ENCODE measurements at regions not wholly inside any gene's neighbourhood (a gene's known extent, or its start where the extent isn't known, plus 50 kb on each side); places are given as distances from the start of the nearest gene placed in this dataset.

DNA sequence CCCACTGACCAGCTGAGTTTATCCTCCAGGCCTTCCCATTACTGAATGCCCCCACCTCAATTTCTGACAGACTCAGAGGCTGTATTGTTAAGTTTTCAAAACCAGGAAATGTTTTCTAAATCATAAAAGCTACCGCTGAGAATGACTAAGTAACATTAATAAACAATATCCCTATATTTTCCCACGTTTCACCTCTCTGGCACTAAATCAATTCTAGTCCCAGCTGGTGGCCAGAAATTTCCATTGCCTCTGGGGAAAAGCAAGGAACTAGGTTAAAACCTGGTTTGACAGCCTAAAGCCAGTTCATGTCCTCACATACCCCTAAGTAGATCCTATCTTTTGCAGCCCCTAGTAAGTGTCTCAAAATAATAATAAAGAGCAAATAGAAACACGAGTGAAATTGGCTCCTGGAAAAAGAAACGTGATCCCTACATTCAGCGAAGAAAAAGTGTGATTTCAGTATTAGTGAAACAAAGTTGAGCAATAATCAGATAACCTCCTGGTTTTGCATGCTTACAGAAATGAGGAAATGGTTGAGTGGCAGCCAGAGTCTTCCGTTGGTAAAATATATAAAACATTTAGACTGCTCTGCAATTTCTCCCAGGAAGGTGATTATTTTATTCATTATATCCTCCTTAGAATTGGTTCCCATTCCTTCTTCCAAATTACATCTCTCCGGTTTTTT, 110.9 kb downstream of the ESM1 start:
- DNase-seq (ENCODE audit: extremely low read depth, low read depth), result no peak

DNA sequence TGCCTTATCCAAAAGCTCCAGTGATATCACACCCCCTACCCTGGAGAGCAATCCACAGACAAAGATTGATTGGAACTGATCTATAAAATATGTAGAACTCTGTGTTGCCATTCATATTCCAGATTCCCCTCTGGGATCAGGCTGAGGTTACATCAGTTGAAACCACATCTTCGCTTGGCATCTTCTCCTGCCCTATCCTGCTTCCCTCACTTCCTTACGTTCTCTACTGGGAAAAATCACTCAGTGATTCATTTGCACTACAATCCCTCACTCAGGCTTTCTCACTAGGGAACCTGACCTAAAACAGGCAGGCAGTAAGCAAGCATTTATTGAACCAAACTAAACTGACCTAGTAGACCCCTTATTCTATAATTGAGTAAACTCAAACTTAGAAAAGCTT, 111.7 kb downstream of the ESM1 start:
- TF ChIP-seq, protein P1, sequence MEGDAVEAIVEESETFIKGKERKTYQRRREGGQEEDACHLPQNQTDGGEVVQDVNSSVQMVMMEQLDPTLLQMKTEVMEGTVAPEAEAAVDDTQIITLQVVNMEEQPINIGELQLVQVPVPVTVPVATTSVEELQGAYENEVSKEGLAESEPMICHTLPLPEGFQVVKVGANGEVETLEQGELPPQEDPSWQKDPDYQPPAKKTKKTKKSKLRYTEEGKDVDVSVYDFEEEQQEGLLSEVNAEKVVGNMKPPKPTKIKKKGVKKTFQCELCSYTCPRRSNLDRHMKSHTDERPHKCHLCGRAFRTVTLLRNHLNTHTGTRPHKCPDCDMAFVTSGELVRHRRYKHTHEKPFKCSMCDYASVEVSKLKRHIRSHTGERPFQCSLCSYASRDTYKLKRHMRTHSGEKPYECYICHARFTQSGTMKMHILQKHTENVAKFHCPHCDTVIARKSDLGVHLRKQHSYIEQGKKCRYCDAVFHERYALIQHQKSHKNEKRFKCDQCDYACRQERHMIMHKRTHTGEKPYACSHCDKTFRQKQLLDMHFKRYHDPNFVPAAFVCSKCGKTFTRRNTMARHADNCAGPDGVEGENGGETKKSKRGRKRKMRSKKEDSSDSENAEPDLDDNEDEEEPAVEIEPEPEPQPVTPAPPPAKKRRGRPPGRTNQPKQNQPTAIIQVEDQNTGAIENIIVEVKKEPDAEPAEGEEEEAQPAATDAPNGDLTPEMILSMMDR (IDR thresholded peaks at IDR 0.05; ENCODE audit: low read depth, low read length), result no peak
- DNase-seq (ENCODE audit: extremely low read depth, low read depth), result no peak

More for the DNA sequence above, 110.9 kb downstream of the ESM1 start:
- TF ChIP-seq, protein P1 (IDR thresholded peaks at IDR 0.05; ENCODE audit: low read depth, low read length), result no peak

DNA sequence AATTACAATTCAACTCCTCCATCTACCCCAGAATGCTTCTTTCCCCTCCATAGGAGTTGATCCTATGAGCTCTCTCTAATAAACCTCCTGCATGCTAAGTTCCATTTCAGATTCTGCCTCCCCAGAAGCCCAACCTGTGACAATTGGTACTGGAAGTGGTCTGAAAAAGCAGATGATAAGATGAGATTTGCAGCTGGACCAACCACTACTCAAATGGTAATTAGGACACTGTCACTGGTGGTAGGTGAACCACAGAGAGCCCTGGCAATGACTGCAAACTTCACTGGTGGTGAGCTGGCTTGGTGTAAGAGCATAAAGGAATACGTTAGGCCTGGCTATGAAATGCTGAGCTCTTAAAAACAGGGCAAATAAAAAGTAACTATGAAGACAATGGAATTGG, 112.6 kb downstream of the ESM1 start:
- TF ChIP-seq, protein P1 (IDR thresholded peaks at IDR 0.05; ENCODE audit: low read depth, low read length), result no peak

DNA sequence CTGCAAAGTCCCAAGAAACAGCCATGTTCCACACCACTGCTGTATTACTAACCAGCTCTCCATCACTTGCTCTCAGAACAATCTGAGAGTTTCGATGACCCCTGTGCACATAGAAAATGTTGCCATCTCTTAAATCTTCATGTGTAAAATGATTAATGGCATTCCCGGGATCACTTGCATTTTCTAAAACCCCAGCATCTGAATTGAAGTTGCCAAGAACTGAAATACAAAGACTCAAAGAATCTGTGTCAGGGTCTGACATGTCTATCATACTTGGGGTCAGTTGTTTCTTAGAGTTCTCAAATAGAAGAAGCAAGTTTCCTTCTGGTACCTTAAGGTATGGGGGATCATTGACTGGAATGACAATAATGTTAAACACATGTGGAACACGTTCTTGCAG, 115.1 kb downstream of the ESM1 start:
- DNase-seq (ENCODE audit: extremely low read depth, low read depth), result no peak

More for the DNA sequence above, 112.6 kb downstream of the ESM1 start:
- DNase-seq (ENCODE audit: extremely low read depth, low read depth), result no peak

DNA sequence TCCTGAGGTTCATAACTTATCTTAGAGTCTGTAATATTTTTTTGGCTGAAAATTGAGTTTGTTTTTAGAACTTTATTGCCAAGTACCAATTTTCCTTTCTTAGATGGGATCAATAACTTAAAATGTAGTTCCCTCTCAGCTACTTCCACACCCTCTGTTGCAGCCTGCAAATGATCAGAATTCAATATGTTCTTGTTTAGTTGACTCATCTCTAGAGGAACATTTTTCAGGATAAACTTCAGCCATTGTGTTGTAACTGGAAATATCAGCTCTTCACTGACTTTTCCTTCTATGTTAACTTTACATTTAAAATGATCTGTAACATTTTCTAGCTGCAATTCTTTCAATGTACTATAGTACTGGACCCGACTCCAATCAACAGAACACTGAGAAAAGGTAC, 115.7 kb downstream of the ESM1 start:
- TF ChIP-seq, protein P1 (IDR thresholded peaks at IDR 0.05; ENCODE audit: low read depth, low read length), result no peak
- DNase-seq (ENCODE audit: extremely low read depth, low read depth), result no peak

More for the DNA sequence above, 115.1 kb downstream of the ESM1 start:
- TF ChIP-seq, protein P1 (IDR thresholded peaks at IDR 0.05; ENCODE audit: low read depth, low read length), result no peak

DNA sequence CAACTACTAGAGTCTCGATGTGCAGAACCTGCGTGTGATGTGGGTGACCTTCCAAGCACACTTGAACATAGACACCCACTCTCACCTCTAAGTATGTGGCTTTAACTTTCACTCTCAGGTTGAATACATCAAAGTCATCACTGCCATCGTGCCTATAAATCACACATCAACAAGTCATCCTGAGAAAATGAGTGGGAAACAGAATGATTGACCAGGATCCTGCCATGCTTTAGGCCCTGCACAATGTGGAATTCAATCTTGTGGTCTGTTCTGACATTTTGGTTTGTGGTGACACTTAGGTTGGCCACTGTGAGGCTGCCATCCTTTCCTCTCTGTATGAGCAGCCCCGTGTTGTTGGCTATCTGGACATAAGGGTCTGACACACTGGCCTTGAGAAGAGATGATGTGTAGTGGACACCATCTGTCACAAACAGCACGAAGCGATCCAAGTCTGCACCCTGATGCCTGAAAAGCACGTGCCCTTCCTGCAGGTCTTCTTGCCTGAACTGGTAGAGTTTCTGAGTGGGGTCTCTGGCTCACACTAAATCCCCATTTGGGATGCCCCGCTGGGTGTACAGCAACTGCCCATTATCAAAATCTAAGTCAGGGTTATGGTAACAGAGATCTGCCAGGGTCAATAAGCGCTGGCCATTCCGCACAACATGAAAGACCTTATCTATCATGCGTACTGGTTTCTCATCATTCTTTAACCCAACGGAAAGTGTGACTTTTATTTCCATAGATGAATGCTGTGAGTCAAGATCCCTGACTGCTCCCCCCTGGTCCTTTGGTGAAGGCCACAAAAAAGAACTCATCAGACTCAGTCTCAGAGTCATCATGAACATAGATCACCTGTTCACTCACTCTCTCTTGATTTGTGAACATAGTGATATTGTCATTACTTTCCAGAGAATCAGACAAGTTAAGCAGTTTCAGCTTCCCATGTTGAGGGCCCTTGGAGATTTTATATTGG, 116.6 kb downstream of the ESM1 start:
- TF ChIP-seq, protein P1 (IDR thresholded peaks at IDR 0.05; ENCODE audit: low read depth, low read length), result no peak

More for the DNA sequence above, 116.6 kb downstream of the ESM1 start:
- no peak for DNase-seq (ENCODE audit: extremely low read depth, low read depth)
